Left ventricle myocardium inferior (tissue), 1 donor: ENCODE measurements at regions not wholly inside any gene's neighbourhood (a gene's known extent, or its start where the extent isn't known, plus 50 kb on each side); places are given as distances from the start of the nearest gene placed in this dataset.

Experiments
- DNase-seq: peaks from one replicate; pipeline ENCODE4 v3.0.0-alpha.2; 2020
- H3K27ac ChIP-seq: fragments of 200-600 bp; replicated peaks from 2 replicates; pipeline ENCODE4 v1.8.0; 2021
- H3K27me3 ChIP-seq: fragments of 200-600 bp; 2 replicates; pipeline ENCODE4 v1.8.0; 2021; ENCODE audit warnings: low read depth
- H3K36me3 ChIP-seq: fragments of 200-600 bp; 2 replicates; pipeline ENCODE4 v1.8.0; 2021
- H3K4me1 ChIP-seq: fragments of 200-600 bp; 2 replicates; pipeline ENCODE4 v1.8.0; 2021
- H3K4me3 ChIP-seq: fragments of 200-600 bp; 2 replicates; pipeline ENCODE4 v1.8.0; 2021; ENCODE audit warnings: mild to moderate bottlenecking, moderate library complexity
- H3K9me3 ChIP-seq: fragments of 200-600 bp; replicated peaks from 2 replicates; pipeline ENCODE4 v1.8.0; 2021
- CTCF ChIP-seq: fragments of 200-600 bp; IDR thresholded peaks from 2 replicates; pipeline ENCODE4 v1.8.0; 2021; ENCODE audit warnings: antibody characterized with exemption, mild to moderate bottlenecking, borderline replicate concordance
- intact Hi-C: fragments of 100-400 bp; cut with micrococcal nuclease; formaldehyde crosslinking; loops from one replicate; pipeline ENCODE4 v1.11.0; 2022
- donor health status: DM: no; HTN: yes; CAD: no; lungs with severe emphysema.

GRCh38 chr4:64503945-64504675 lies 94.9 kb upstream of the TECRL start:
- Histone ChIP-seq H3K27ac (peak overlapping the region; percentile 47), H3K36me3 (no peaks in the 10 kb centered on the region), H3K4me1 (no peaks in the 10 kb centered on the region), H3K27me3 (no peaks in the 10 kb centered on the region), H3K9me3 (no peaks in the 10 kb centered on the region), H3K4me3 (no peak overlapping the region)
- no peak for DNase-seq
- no peak for TF ChIP-seq CTCF
- intact Hi-C loops = no loop called here

GRCh38 chr4:64503416-64503815 lies 94.2 kb upstream of the TECRL start:
- no peak for TF ChIP-seq CTCF
- peak overlapping the region; percentile 47 for H3K27ac ChIP-seq
- intact Hi-C loops = no loop called here
- no peaks in the 10 kb centered on the region for H3K4me1 ChIP-seq
- no peaks in the 10 kb centered on the region for H3K27me3 ChIP-seq
- no peak for DNase-seq
- H3K4me3 ChIP-seq = no peak overlapping the region
- H3K36me3 ChIP-seq = no peaks in the 10 kb centered on the region
- H3K9me3 ChIP-seq = no peaks in the 10 kb centered on the region

- intact Hi-C loops = no loop called here
- no peaks in the 10 kb centered on the region for H3K9me3 ChIP-seq
- peaks cover 5% of the 10 kb centered on the region for H3K4me1 ChIP-seq
- no peaks in the 10 kb centered on the region for H3K27me3 ChIP-seq
- no peak for TF ChIP-seq CTCF
- H3K4me3 ChIP-seq = no peak overlapping the region
- H3K27ac ChIP-seq = peak overlapping the region; percentile 25
- H3K36me3 ChIP-seq = no peaks in the 10 kb centered on the region
- DNase-seq = no peak
Measured at GRCh38 chr4:64497491-64497890, 88.2 kb upstream of the TECRL start.

GRCh38 chr4:64495946-64496345 lies 86.7 kb upstream of the TECRL start:
- Histone ChIP-seq H3K27me3 (no peaks in the 10 kb centered on the region), H3K4me3 (no peak overlapping the region), H3K4me1 (peaks cover 5% of the 10 kb centered on the region), H3K36me3 (no peaks in the 10 kb centered on the region), H3K9me3 (no peaks in the 10 kb centered on the region), H3K27ac (no peak overlapping the region)
- DNase-seq = no peak
- intact Hi-C loops = no loop called here
- TF ChIP-seq CTCF = no peak

- intact Hi-C loops = no loop called here
- no peak for TF ChIP-seq CTCF
- peaks cover 3% of the 10 kb centered on the region for H3K4me1 ChIP-seq
- peak overlapping the region; percentile 14 for H3K4me3 ChIP-seq
- no peaks in the 10 kb centered on the region for H3K27me3 ChIP-seq
- no peaks in the 10 kb centered on the region for H3K9me3 ChIP-seq
- DNase-seq = no peak
- peak overlapping the region; percentile 42 for H3K27ac ChIP-seq
- H3K36me3 ChIP-seq = no peaks in the 10 kb centered on the region
Measured at GRCh38 chr4:64489628-64490027, 80.4 kb upstream of the TECRL start.
